Central memory CD8-positive, alpha-beta T cell (primary cell): ENCODE measurements at regions not wholly inside any gene's neighbourhood (a gene's known extent, or its start where the extent isn't known, plus 50 kb on each side); places are given as distances from the start of the nearest gene placed in this dataset.
"Not testable (repeated sequence)": the region's sequence is repeated elsewhere in the genome, so short reads cannot be mapped to it uniquely, and the experiment has no call there.

Experiments
- ATAC-seq: fragments of 150-1000 bp; cut with Tn5 transposase; replicated peaks from 2 replicates; pipeline ENCODE4 v1.10.0; 2022; ENCODE audit warnings: mild to moderate bottlenecking, moderate FRiP score, moderate number of reproducible peaks; ENCODE audit not compliant: poor library complexity, severe bottlenecking; ENCODE audit errors: extremely low read depth
- DNase-seq, 2 donors: peaks; one replicate each; pipeline ENCODE4 v3.0.0; 2021; ENCODE audit warnings: low spot score in 2 of 2
- H3K27ac Mint-ChIP-seq: one replicate; pipeline ENCODE4 v1.8.0; 2022; ENCODE audit warnings: low read depth, mild to moderate bottlenecking, moderate library complexity, mixed read lengths
- H3K27me3 Mint-ChIP-seq: one replicate; pipeline ENCODE4 v1.8.0; 2022; ENCODE audit warnings: mixed read lengths
- H3K36me3 Mint-ChIP-seq: one replicate; pipeline ENCODE4 v1.8.0; 2022; ENCODE audit warnings: mild to moderate bottlenecking, moderate library complexity, mixed read lengths; ENCODE audit not compliant: insufficient read depth
- H3K4me1 Mint-ChIP-seq: one replicate; pipeline ENCODE4 v1.8.0; 2022; ENCODE audit warnings: mixed read lengths
- H3K4me3 Mint-ChIP-seq: one replicate; pipeline ENCODE4 v1.8.0; 2022; ENCODE audit warnings: mild to moderate bottlenecking, moderate library complexity, mixed read lengths
- H3K9me3 Mint-ChIP-seq: one replicate; pipeline ENCODE4 v1.8.0; 2022; ENCODE audit warnings: mixed read lengths

- H3K4me3 Mint-ChIP-seq = no peak overlapping the region
- H3K27ac Mint-ChIP-seq = no peak overlapping the region
Measured at GRCh38 chr17:45666641-45667040, 117.5 kb upstream of the CRHR1 start.

GRCh38 chr17:45667591-45668171, 116.4 kb upstream of the CRHR1 start:
- Mint-ChIP-seq H3K27me3 (peaks cover 50% of the 10 kb centered on the region), H3K4me1 (peaks cover 10% of the 10 kb centered on the region), H3K9me3 (no peaks in the 10 kb centered on the region), H3K36me3 (peaks cover 2% of the 10 kb centered on the region), H3K27ac (no peak overlapping the region), H3K4me3 (no peak overlapping the region)
- no peak for ATAC-seq
- DNase-seq = no peak

More at GRCh38 chr17:45666641-45667040, 117.5 kb upstream of the CRHR1 start:
- Mint-ChIP-seq H3K36me3 (peaks cover 2% of the 10 kb centered on the region), H3K27me3 (peaks cover 60% of the 10 kb centered on the region), H3K9me3 (no peaks in the 10 kb centered on the region), H3K4me1 (peaks cover 10% of the 10 kb centered on the region)
- DNase-seq (no peak), ATAC-seq (no peak)

- no peak overlapping the region for H3K4me3 Mint-ChIP-seq
- peaks cover 10% of the 10 kb centered on the region for H3K4me1 Mint-ChIP-seq
Measured at GRCh38 chr17:45668316-45668715, 115.8 kb upstream of the CRHR1 start.

GRCh38 chr17:45672301-45672700, 111.8 kb upstream of the CRHR1 start:
- Mint-ChIP-seq H3K4me3 (no peak overlapping the region), H3K27ac (no peak overlapping the region), H3K36me3 (peaks cover 4% of the 10 kb centered on the region), H3K27me3 (peaks cover 48% of the 10 kb centered on the region), H3K9me3 (no peaks in the 10 kb centered on the region), H3K4me1 (no peaks in the 10 kb centered on the region)
- ATAC-seq (no peak), DNase-seq (no peak)

More at GRCh38 chr17:45668316-45668715, 115.8 kb upstream of the CRHR1 start:
- no peak for DNase-seq
- Mint-ChIP-seq H3K27ac (no peak overlapping the region), H3K27me3 (peaks cover 43% of the 10 kb centered on the region), H3K9me3 (no peaks in the 10 kb centered on the region), H3K36me3 (peaks cover 2% of the 10 kb centered on the region)
- ATAC-seq = no peak

- peaks cover 44% of the 10 kb centered on the region for H3K27me3 Mint-ChIP-seq
- H3K4me3 Mint-ChIP-seq = no peak overlapping the region
- H3K4me1 Mint-ChIP-seq = no peaks in the 10 kb centered on the region
- H3K27ac Mint-ChIP-seq = no peak overlapping the region
- ATAC-seq (no peak), DNase-seq (no peak)
- no peaks in the 10 kb centered on the region for H3K9me3 Mint-ChIP-seq
- H3K36me3 Mint-ChIP-seq = peaks cover 4% of the 10 kb centered on the region
Measured at GRCh38 chr17:45672792-45673191, 111.3 kb upstream of the CRHR1 start.

- not testable (repeated sequence) for DNase-seq, H3K36me3 Mint-ChIP-seq, H3K27ac Mint-ChIP-seq, H3K4me3 Mint-ChIP-seq, ATAC-seq, H3K4me1 Mint-ChIP-seq, H3K9me3 Mint-ChIP-seq
- peaks cover 43% of the 10 kb centered on the region for H3K27me3 Mint-ChIP-seq
Measured at GRCh38 chr17:45673759-45674158, 110.4 kb upstream of the CRHR1 start.

GRCh38 chr17:45675012-45675411, 109.1 kb upstream of the CRHR1 start:
- H3K27me3 Mint-ChIP-seq = peaks cover 44% of the 10 kb centered on the region
- no peaks in the 10 kb centered on the region for H3K9me3 Mint-ChIP-seq

GRCh38 chr17:45675892-45676291, 108.2 kb upstream of the CRHR1 start:
- H3K9me3 Mint-ChIP-seq = no peaks in the 10 kb centered on the region
- H3K4me3 Mint-ChIP-seq = no peak overlapping the region
- ATAC-seq = no peak
- peaks cover 52% of the 10 kb centered on the region for H3K27me3 Mint-ChIP-seq
- H3K36me3 Mint-ChIP-seq = peaks cover 4% of the 10 kb centered on the region
- H3K27ac Mint-ChIP-seq = no peak overlapping the region
- DNase-seq = no peak
- no peaks in the 10 kb centered on the region for H3K4me1 Mint-ChIP-seq

More at GRCh38 chr17:45675012-45675411, 109.1 kb upstream of the CRHR1 start:
- no peaks in the 10 kb centered on the region for H3K4me1 Mint-ChIP-seq
- H3K36me3 Mint-ChIP-seq = peaks cover 4% of the 10 kb centered on the region
- ATAC-seq (no peak), DNase-seq (no peak)
- H3K27ac Mint-ChIP-seq = no peak overlapping the region
- no peak overlapping the region for H3K4me3 Mint-ChIP-seq

- H3K27me3 Mint-ChIP-seq = peaks cover 60% of the 10 kb centered on the region
- no peaks in the 10 kb centered on the region for H3K4me1 Mint-ChIP-seq
- DNase-seq (no peak), ATAC-seq (no peak)
- peaks cover 2% of the 10 kb centered on the region for H3K36me3 Mint-ChIP-seq
- no peak overlapping the region for H3K27ac Mint-ChIP-seq
- H3K4me3 Mint-ChIP-seq = no peak overlapping the region
- H3K9me3 Mint-ChIP-seq = no peaks in the 10 kb centered on the region
Measured at GRCh38 chr17:45676695-45677094, 107.4 kb upstream of the CRHR1 start.

- H3K27ac Mint-ChIP-seq = no peak overlapping the region
- ATAC-seq = no peak
- no peaks in the 10 kb centered on the region for H3K9me3 Mint-ChIP-seq
- no peak overlapping the region for H3K4me3 Mint-ChIP-seq
- no peaks in the 10 kb centered on the region for H3K4me1 Mint-ChIP-seq
- H3K27me3 Mint-ChIP-seq = peaks cover 71% of the 10 kb centered on the region
- H3K36me3 Mint-ChIP-seq = peaks cover 2% of the 10 kb centered on the region
- DNase-seq = no peak
Measured at GRCh38 chr17:45677770-45678169, 106.3 kb upstream of the CRHR1 start.

GRCh38 chr17:45679426-45679825, 104.7 kb upstream of the CRHR1 start:
- Mint-ChIP-seq H3K4me3 (no peak overlapping the region), H3K27ac (no peak overlapping the region), H3K27me3 (peaks cover 73% of the 10 kb centered on the region), H3K4me1 (no peaks in the 10 kb centered on the region), H3K9me3 (no peaks in the 10 kb centered on the region), H3K36me3 (peaks cover 2% of the 10 kb centered on the region)
- no peak for DNase-seq
- no peak for ATAC-seq

GRCh38 chr17:45680360-45680759, 103.8 kb upstream of the CRHR1 start:
- Mint-ChIP-seq H3K36me3 (peaks cover 2% of the 10 kb centered on the region), H3K4me1 (no peaks in the 10 kb centered on the region), H3K9me3 (no peaks in the 10 kb centered on the region), H3K4me3 (no peak overlapping the region), H3K27me3 (peaks cover 68% of the 10 kb centered on the region), H3K27ac (no peak overlapping the region)
- ATAC-seq (no peak), DNase-seq (no peak)

- Mint-ChIP-seq H3K4me1 (no peaks in the 10 kb centered on the region), H3K36me3 (no peaks in the 10 kb centered on the region), H3K27ac (no peak overlapping the region), H3K4me3 (no peak overlapping the region), H3K9me3 (no peaks in the 10 kb centered on the region), H3K27me3 (peaks cover 64% of the 10 kb centered on the region)
- no peak for DNase-seq
- ATAC-seq = no peak
Measured at GRCh38 chr17:45681706-45682105, 102.4 kb upstream of the CRHR1 start.
